HG03571 (cell line): ENCODE measurements at regions not wholly inside any gene's neighbourhood (a gene's known extent, or its start where the extent isn't known, plus 50 kb on each side); places are given as distances from the start of the nearest gene placed in this dataset.

ENCODE experiments used
- ATAC-seq: cut with Tn5 transposase; IDR thresholded peaks from one replicate; pipeline ENCODE4 v1.9.1; 2021; ENCODE audit not compliant: unreplicated experiment

- no peak for ATAC-seq
Measured at GRCh38 chr5:165420493-165420892, 1915.1 kb downstream of the MAT2B start.

- ATAC-seq, result no peak
Measured at GRCh38 chr5:165423697-165424299, 1918.4 kb downstream of the MAT2B start.

- no peak for ATAC-seq
Measured at GRCh38 chr5:165425594-165425993, 1920.2 kb downstream of the MAT2B start.

- ATAC-seq, result no peak
Measured at GRCh38 chr5:165448753-165449152, 1943.3 kb downstream of the MAT2B start.

- no peak for ATAC-seq
Measured at GRCh38 chr5:165457859-165458481, 1952.6 kb downstream of the MAT2B start.

- no peak for ATAC-seq
Measured at GRCh38 chr5:165459232-165459631, 1953.8 kb downstream of the MAT2B start.

- no peak for ATAC-seq
Measured at GRCh38 chr5:165460911-165461310, 1955.5 kb downstream of the MAT2B start.

GRCh38 chr5:165477546-165477945, 1972.1 kb downstream of the MAT2B start:
- ATAC-seq, result no peak

GRCh38 chr5:165495829-165496380, 1990.5 kb downstream of the MAT2B start:
- no peak for ATAC-seq

- ATAC-seq, result no peak
Measured at GRCh38 chr5:165497707-165498106, 1992.3 kb downstream of the MAT2B start.

- ATAC-seq, result no peak
Measured at GRCh38 chr5:165502893-165503691, 1997.7 kb downstream of the MAT2B start.

GRCh38 chr5:165504674-165505073, 1999.3 kb downstream of the MAT2B start:
- ATAC-seq, result no peak

GRCh38 chr5:165508286-165508685, 2002.9 kb downstream of the MAT2B start:
- no peak for ATAC-seq

- no peak for ATAC-seq
Measured at GRCh38 chr5:165508861-165509260, 2003.4 kb downstream of the MAT2B start.

GRCh38 chr5:165521816-165522610, 2016.6 kb downstream of the MAT2B start:
- no peak for ATAC-seq

GRCh38 chr5:165525271-165525670, 2019.9 kb downstream of the MAT2B start:
- no peak for ATAC-seq

GRCh38 chr5:165526357-165526756, 2020.9 kb downstream of the MAT2B start:
- no peak for ATAC-seq

GRCh38 chr5:165527577-165527976, 2022.2 kb downstream of the MAT2B start:
- ATAC-seq, result no peak

- ATAC-seq, result no peak
Measured at GRCh38 chr5:165538065-165538464, 2032.6 kb downstream of the MAT2B start.

GRCh38 chr5:165559645-165560044, 2054.2 kb downstream of the MAT2B start:
- ATAC-seq, result no peak

- no peak for ATAC-seq
Measured at GRCh38 chr5:165560648-165561047, 2055.2 kb downstream of the MAT2B start.
